ENCODE measurements at regions not wholly inside any gene's neighbourhood (a gene's known extent, or its start where the extent isn't known, plus 50 kb on each side); places are given as distances from the start of the nearest gene placed in this dataset.
A peak's percentile ranks its signal among the peaks of the same experiment; 100 is the strongest.

DNA sequence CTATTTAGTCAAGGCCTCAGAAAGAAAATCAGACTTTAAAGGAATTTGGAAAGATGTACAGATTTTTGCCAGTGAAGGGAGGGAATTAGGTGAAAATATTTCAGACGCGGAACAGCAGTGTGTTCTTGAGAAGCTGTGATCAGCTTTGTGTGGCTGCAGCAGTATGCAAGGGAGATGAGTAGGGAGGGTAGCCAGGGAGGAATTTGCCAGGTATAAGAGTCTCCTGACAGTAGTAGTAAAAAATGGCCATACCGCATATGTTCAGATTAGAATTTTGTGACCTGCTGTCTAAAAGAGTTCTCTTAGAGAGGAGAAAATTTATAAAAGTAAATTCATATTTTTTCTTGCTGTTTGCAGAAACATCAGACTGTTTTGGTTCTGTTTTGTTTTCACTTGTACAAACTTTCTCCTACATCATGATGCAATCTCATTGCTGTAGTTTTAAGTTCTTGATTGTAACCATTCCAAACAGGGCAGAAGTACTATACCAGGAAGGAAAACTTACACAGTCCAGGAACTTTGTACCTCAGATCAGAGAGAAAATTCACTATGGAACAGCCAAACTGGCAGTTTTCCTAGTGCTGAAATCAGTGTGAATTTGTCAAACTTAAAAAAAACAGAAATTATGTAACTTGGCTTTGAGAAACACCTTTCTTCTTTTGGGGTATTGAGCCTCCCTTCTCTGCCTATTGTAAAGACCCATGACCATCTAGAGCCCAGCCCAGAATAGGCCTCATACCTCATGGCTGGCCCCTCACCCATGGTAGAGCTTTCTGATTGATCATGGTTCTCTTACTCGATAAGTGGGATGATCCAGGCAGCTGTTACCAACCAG is 78.4 kb upstream of the NR3C1 start:
- DNase-seq (no peak), ATAC-seq (peak; percentile 69)
- H3K27ac ChIP-seq = no peak overlapping the region
- peaks cover 14% of the 10 kb centered on the region for H3K4me1 ChIP-seq
- H3K27me3 ChIP-seq = no peaks in the 10 kb centered on the region
- TF ChIP-seq CTCF (IDR thresholded peaks at IDR 0.05) = no peak
- no peaks in the 10 kb centered on the region for H3K9me3 ChIP-seq
- H3K4me3 ChIP-seq = no peak overlapping the region
- no peaks in the 10 kb centered on the region for H3K36me3 ChIP-seq
- intact Hi-C loops (cut with DNase I) = no loop called here

DNA sequence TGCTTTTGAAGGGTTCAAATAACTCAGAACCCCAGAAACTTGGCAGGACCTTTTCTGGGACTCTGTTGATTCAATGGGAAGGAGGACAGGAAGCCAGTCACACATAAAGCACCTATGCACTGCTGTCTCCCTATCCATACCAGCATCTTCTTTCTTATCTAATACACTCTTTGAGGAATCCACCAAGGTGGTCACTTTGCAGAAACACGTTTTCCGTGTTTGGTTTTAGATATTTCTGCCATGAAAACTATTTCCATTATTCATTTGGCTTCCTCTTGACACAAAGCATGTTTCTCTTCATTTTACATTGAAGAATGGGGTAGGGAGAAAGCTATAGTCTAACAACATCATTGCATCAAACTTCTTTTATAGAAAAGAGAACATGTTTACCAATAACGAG is 76.5 kb upstream of the NR3C1 start:
- intact Hi-C loops (cut with DNase I) = no loop called here
- H3K36me3 ChIP-seq = no peaks in the 10 kb centered on the region
- DNase-seq = no peak

DNA sequence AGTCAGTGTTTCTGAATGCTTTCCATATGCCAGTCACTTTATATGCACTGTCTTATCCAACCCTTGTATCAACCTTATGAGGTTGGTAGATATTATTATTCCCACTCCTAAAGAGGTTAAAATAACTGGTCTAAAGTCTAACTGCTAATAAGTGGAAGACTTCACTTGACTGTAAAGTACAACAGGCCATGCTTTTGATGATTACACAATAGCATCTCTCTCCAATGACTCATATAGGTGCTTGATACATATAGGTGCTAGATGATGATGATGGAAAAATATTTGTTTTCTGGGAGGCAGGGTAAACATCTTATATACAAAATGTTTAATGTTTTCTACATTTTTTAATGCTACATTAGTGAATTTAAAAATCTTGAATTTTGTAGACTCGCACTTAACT is 75.9 kb upstream of the NR3C1 start:
- Histone ChIP-seq H3K27me3 (no peaks in the 10 kb centered on the region), H3K9me3 (no peaks in the 10 kb centered on the region), H3K36me3 (no peaks in the 10 kb centered on the region), H3K4me3 (no peak overlapping the region), H3K4me1 (peaks cover 14% of the 10 kb centered on the region), H3K27ac (no peak overlapping the region)
- no peak for TF ChIP-seq CTCF (IDR thresholded peaks at IDR 0.05)
- intact Hi-C loops (cut with DNase I) = no loop called here
- DNase-seq = no peak
- ATAC-seq = no peak

More for the DNA sequence above, 76.5 kb upstream of the NR3C1 start:
- H3K27me3 ChIP-seq = no peaks in the 10 kb centered on the region
- H3K27ac ChIP-seq = no peak overlapping the region
- peaks cover 14% of the 10 kb centered on the region for H3K4me1 ChIP-seq
- H3K9me3 ChIP-seq = no peaks in the 10 kb centered on the region
- no peak for ATAC-seq
- TF ChIP-seq CTCF (IDR thresholded peaks at IDR 0.05) = no peak
- no peak overlapping the region for H3K4me3 ChIP-seq

DNA sequence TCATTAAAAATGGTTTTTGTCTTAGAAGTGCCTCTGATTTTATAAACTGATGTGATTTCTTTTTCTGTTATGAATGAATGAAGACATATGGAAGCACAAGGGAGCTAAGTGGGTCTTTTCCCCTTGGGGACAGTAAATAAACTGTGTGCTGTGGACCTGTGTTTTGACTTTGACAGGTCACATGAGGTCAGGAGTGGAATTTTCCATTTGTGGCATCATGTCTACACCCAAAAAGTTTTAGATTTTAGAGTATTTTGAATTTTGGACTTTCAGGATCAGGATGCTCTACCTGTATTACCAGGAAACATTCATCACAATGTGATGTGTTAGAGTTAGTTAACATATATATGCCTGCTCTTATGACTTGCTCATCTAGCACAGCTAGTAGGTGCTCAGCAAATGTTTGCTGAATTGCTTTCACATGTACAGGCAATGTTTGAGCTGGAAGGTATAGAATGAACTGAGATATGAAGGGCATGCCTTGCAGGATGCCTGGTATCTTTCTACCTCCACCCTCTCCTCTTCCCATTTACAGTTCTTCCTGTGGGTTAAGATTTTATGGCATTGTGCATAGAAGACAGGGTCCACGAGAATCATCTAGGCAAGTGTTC is 73.2 kb upstream of the NR3C1 start:
- Histone ChIP-seq H3K4me3 (no peak overlapping the region), H3K27me3 (no peaks in the 10 kb centered on the region), H3K27ac (no peak overlapping the region), H3K4me1 (peaks cover 4% of the 10 kb centered on the region), H3K36me3 (no peaks in the 10 kb centered on the region), H3K9me3 (no peaks in the 10 kb centered on the region)
- no peak for ATAC-seq
- no peak for DNase-seq
- intact Hi-C loops (cut with DNase I) = no loop called here
- no peak for TF ChIP-seq CTCF (IDR thresholded peaks at IDR 0.05)

GRCh38 chr5:143474616-143475015 is 71.1 kb upstream of the NR3C1 start:
- H3K9me3 ChIP-seq = no peaks in the 10 kb centered on the region
- ATAC-seq = no peak
- H3K4me3 ChIP-seq = no peak overlapping the region
- no peaks in the 10 kb centered on the region for H3K36me3 ChIP-seq
- DNase-seq = no peak
- H3K27me3 ChIP-seq = no peaks in the 10 kb centered on the region
- no peak for TF ChIP-seq CTCF (IDR thresholded peaks at IDR 0.05)
- H3K27ac ChIP-seq = no peak overlapping the region
- intact Hi-C loops (cut with DNase I) = no loop called here
- H3K4me1 ChIP-seq = no peaks in the 10 kb centered on the region

Data from upper lobe of right lung (tissue), 1 donor.